22Rv1 (cell line): ENCODE measurements at regions not wholly inside any gene's neighbourhood (a gene's known extent, or its start where the extent isn't known, plus 50 kb on each side); places are given as distances from the start of the nearest gene placed in this dataset.

Experiments used
- ZFX ChIP-seq: fragments of 450-650 bp; IDR thresholded peaks from 2 replicates; pipeline ENCODE4 v1.6.1; 2017; ENCODE audit warnings: antibody characterized with exemption, borderline replicate concordance
- TF ChIP-seq, protein P1 (sequence below): fragments of 450-650 bp; IDR thresholded peaks from 2 replicates; pipeline ENCODE4 v1.5.1; 2017; ENCODE audit warnings: mild to moderate bottlenecking

- TF ChIP-seq, protein P1, sequence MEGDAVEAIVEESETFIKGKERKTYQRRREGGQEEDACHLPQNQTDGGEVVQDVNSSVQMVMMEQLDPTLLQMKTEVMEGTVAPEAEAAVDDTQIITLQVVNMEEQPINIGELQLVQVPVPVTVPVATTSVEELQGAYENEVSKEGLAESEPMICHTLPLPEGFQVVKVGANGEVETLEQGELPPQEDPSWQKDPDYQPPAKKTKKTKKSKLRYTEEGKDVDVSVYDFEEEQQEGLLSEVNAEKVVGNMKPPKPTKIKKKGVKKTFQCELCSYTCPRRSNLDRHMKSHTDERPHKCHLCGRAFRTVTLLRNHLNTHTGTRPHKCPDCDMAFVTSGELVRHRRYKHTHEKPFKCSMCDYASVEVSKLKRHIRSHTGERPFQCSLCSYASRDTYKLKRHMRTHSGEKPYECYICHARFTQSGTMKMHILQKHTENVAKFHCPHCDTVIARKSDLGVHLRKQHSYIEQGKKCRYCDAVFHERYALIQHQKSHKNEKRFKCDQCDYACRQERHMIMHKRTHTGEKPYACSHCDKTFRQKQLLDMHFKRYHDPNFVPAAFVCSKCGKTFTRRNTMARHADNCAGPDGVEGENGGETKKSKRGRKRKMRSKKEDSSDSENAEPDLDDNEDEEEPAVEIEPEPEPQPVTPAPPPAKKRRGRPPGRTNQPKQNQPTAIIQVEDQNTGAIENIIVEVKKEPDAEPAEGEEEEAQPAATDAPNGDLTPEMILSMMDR, result no peak
- no peak for TF ChIP-seq ZFX
Observed at GRCh38 chr16:76222087-76222486, 55.1 kb upstream of the CNTNAP4 start.
